ENCODE measurements at regions not wholly inside any gene's neighbourhood (a gene's known extent, or its start where the extent isn't known, plus 50 kb on each side); places are given as distances from the start of the nearest gene placed in this dataset.

GRCh38 chr9:81379655-81380054 lies 309.7 kb downstream of the TLE1 start:
- CTCF ChIA-PET = no interaction called here
- Mint-ChIP-seq H3K36me3 (ENCODE audit: low read depth) (no peaks in the 10 kb centered on the region), H3K27me3 (no peaks in the 10 kb centered on the region), H3K9me3 (no peaks in the 10 kb centered on the region), H3K4me3 (no peak overlapping the region), H3K4me1 (no peaks in the 10 kb centered on the region), H3K27ac (no peak overlapping the region)
- intact Hi-C loops (cut with micrococcal nuclease) = no loop called here
- POLR2A ChIA-PET = no interaction called here
- DNase-seq (no peak), ATAC-seq (ENCODE audit: low read depth) (no peak)
- no peak for TF ChIP-seq CTCF (IDR thresholded peaks at IDR 0.05)

DNA sequence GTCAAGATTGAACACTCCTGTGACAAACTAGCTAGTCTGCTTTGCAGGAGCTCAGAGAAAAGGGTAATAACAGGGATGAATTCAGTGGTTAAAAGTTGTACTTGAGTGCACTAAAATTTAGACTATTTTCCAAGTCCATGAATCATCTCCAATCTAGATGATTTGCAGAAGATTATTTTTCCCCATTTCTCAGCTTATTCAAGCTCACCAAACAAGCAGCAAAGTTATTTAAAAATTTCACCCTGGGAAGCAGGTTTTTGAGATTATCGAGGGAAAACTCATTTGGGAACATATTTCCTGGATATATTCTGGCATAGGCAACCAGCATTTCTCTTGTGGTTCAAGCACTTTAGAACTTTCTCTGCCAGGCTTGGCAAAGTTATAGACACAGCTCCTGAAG lies 311.4 kb downstream of the TLE1 start:
- Mint-ChIP-seq H3K36me3 (ENCODE audit: low read depth) (no peaks in the 10 kb centered on the region), H3K4me3 (no peak overlapping the region), H3K27ac (no peak overlapping the region), H3K4me1 (no peaks in the 10 kb centered on the region), H3K9me3 (no peaks in the 10 kb centered on the region), H3K27me3 (no peaks in the 10 kb centered on the region)
- intact Hi-C loops (cut with micrococcal nuclease) = no loop called here
- DNase-seq (no peak), ATAC-seq (ENCODE audit: low read depth) (no peak)
- TF ChIP-seq CTCF (IDR thresholded peaks at IDR 0.05) = no peak
- ChIA-PET CTCF (no interaction called here), POLR2A (no interaction called here)

GRCh38 chr9:81377320-81377719 lies 312.0 kb downstream of the TLE1 start:
- Mint-ChIP-seq H3K4me1 (no peaks in the 10 kb centered on the region), H3K9me3 (no peaks in the 10 kb centered on the region), H3K27me3 (no peaks in the 10 kb centered on the region), H3K4me3 (no peak overlapping the region), H3K36me3 (ENCODE audit: low read depth) (no peaks in the 10 kb centered on the region), H3K27ac (no peak overlapping the region)
- no peak for TF ChIP-seq CTCF (IDR thresholded peaks at IDR 0.05)
- intact Hi-C loops (cut with micrococcal nuclease) = no loop called here
- POLR2A ChIA-PET = no interaction called here
- no peak for ATAC-seq (ENCODE audit: low read depth)
- CTCF ChIA-PET = no interaction called here
- DNase-seq = no peak

GRCh38 chr9:81375187-81376100 lies 313.9 kb downstream of the TLE1 start:
- ATAC-seq (ENCODE audit: low read depth) = no peak
- Mint-ChIP-seq H3K4me1 (no peaks in the 10 kb centered on the region), H3K27me3 (no peaks in the 10 kb centered on the region), H3K36me3 (ENCODE audit: low read depth) (no peaks in the 10 kb centered on the region), H3K27ac (no peak overlapping the region), H3K4me3 (no peak overlapping the region), H3K9me3 (no peaks in the 10 kb centered on the region)
- CTCF ChIA-PET = no interaction called here
- no peak for DNase-seq
- TF ChIP-seq CTCF (IDR thresholded peaks at IDR 0.05) = no peak
- intact Hi-C loops (cut with micrococcal nuclease) = no loop called here
- POLR2A ChIA-PET = no interaction called here

DNA sequence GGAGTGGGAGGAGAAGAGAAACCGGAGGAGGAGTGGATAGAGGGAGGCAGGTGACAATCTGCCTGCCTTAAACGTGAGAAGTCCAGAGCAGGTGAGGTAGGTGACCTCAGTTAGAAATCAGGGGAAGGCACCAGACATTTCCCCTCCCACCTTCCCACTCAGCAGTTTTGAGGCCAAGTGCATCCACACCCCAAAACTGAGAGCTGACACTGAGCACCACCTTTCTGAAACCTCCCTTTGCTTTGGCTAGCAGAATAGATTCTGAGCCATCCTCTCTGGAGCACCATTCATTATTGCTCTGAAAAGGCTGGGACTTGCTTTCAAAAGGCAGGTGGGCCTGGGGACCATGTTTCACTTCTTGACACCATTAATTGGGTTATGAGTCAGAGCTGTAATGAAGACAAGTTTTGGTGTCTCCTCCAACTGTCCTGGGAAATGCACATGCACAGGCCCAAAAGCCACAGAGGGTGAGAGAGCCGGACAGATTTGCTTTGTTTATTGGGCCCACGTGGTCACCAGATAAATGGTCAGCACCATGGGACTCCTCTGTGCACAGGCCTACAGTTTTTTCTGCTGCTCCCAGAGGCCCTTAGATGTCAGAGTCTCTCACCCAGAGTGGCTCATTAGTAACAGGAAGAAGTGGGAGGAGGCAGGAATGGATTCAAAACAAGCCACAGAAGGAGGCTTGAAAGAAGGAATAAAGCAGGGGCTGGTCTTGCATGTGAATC lies 314.7 kb downstream of the TLE1 start:
- intact Hi-C loops (cut with micrococcal nuclease) = no loop called here
- ChIA-PET CTCF (no interaction called here), POLR2A (no interaction called here)
- DNase-seq (no peak), ATAC-seq (ENCODE audit: low read depth) (no peak)
- no peaks in the 10 kb centered on the region for H3K27me3 Mint-ChIP-seq
- H3K36me3 Mint-ChIP-seq (ENCODE audit: low read depth) = no peaks in the 10 kb centered on the region
- no peak for TF ChIP-seq CTCF (IDR thresholded peaks at IDR 0.05)
- H3K4me3 Mint-ChIP-seq = no peak overlapping the region
- H3K27ac Mint-ChIP-seq = no peak overlapping the region
- H3K9me3 Mint-ChIP-seq = no peaks in the 10 kb centered on the region
- no peaks in the 10 kb centered on the region for H3K4me1 Mint-ChIP-seq

Data from activated B cell treated with CpG ODN at 0.5 μM for 24 hours (primary cell).